ENCODE measurements at regions not wholly inside any gene's neighbourhood (a gene's known extent, or its start where the extent isn't known, plus 50 kb on each side); places are given as distances from the start of the nearest gene placed in this dataset.

DNA sequence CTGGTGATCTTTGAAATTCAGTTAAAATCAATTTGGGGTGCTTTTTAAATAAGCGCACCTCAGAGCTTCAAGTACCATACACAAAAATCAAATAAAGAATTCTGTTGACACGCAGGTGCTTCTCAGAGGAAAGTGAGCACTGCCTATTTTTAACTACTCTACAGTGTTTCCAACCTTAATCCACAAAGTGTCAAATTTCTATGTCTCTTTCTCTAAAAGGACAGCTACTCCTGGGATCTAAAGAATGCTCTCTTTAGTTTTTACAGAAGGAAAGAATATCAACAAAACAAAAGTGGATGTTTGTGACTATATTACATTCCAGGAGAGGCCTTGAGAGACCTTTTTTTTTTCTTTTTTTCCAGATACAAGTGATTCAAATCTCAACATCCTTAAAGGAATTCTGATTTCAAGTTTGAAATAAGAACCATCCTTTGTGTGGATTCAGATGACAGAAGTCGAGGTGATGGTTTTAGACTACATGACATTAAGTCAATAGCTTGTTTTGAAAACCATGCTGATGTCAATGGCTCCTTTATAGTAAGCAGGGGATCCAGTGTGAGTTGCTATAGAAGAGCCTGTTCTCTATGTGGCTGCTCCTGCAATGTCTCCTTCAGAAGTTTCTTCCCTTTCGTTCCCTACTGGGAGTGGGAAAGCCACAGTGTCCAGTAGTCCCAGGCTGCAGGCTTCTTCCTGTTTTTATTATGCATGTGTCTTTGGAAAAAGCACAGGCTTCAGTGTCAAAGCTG, 67.2 kb upstream of the DEFB112 start:
- Histone ChIP-seq H3K4me1 (ENCODE audit: insufficient read depth, low read length) (no peaks in the 10 kb centered on the region), H4K20me1 (ENCODE audit: insufficient read depth, low read length) (no peaks in the 10 kb centered on the region), H3K36me3 (ENCODE audit: insufficient read depth, low read length) (no peaks in the 10 kb centered on the region), H3K9me3 (ENCODE audit: low read depth, low read length) (no peaks in the 10 kb centered on the region), H3K79me2 (ENCODE audit: insufficient read depth, low read length) (no peaks in the 10 kb centered on the region), H3K4me3 (ENCODE audit: insufficient read depth, low read length) (no peak overlapping the region), H3K27ac (ENCODE audit: low read depth, low read length) (no peak overlapping the region), H3K4me2 (ENCODE audit: insufficient read depth, low read length) (no peak overlapping the region), H3K27me3 (ENCODE audit: insufficient read depth, low read length) (no peaks in the 10 kb centered on the region), H2AFZ (ENCODE audit: low read length) (no peak overlapping the region)
- TF ChIP-seq, protein P1, sequence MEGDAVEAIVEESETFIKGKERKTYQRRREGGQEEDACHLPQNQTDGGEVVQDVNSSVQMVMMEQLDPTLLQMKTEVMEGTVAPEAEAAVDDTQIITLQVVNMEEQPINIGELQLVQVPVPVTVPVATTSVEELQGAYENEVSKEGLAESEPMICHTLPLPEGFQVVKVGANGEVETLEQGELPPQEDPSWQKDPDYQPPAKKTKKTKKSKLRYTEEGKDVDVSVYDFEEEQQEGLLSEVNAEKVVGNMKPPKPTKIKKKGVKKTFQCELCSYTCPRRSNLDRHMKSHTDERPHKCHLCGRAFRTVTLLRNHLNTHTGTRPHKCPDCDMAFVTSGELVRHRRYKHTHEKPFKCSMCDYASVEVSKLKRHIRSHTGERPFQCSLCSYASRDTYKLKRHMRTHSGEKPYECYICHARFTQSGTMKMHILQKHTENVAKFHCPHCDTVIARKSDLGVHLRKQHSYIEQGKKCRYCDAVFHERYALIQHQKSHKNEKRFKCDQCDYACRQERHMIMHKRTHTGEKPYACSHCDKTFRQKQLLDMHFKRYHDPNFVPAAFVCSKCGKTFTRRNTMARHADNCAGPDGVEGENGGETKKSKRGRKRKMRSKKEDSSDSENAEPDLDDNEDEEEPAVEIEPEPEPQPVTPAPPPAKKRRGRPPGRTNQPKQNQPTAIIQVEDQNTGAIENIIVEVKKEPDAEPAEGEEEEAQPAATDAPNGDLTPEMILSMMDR (IDR thresholded peaks at IDR 0.05; ENCODE audit: extremely low read depth, low read depth, low read length), result no peak
- DNase-seq (ENCODE audit: insufficient read length, low spot score, missing footprints), result no peak

- H3K4me2 ChIP-seq (ENCODE audit: insufficient read depth, low read length), result no peak overlapping the region
- TF ChIP-seq, protein P1 (IDR thresholded peaks at IDR 0.05; ENCODE audit: extremely low read depth, low read depth, low read length), result no peak
- no peak for DNase-seq (ENCODE audit: insufficient read length, low spot score, missing footprints)
Measured at GRCh38 chr6:50120300-50120699, 70.6 kb upstream of the DEFB112 start.

GRCh38 chr6:50123688-50124087, 74.0 kb upstream of the DEFB112 start:
- Histone ChIP-seq H3K9me3 (ENCODE audit: low read depth, low read length) (no peaks in the 10 kb centered on the region), H3K4me2 (ENCODE audit: insufficient read depth, low read length) (no peak overlapping the region), H3K36me3 (ENCODE audit: insufficient read depth, low read length) (no peaks in the 10 kb centered on the region), H2AFZ (ENCODE audit: low read length) (no peak overlapping the region), H3K27ac (ENCODE audit: low read depth, low read length) (no peak overlapping the region), H4K20me1 (ENCODE audit: insufficient read depth, low read length) (no peaks in the 10 kb centered on the region), H3K4me1 (ENCODE audit: insufficient read depth, low read length) (no peaks in the 10 kb centered on the region), H3K79me2 (ENCODE audit: insufficient read depth, low read length) (no peaks in the 10 kb centered on the region), H3K27me3 (ENCODE audit: insufficient read depth, low read length) (no peaks in the 10 kb centered on the region), H3K4me3 (ENCODE audit: insufficient read depth, low read length) (no peak overlapping the region)
- TF ChIP-seq, protein P1 (IDR thresholded peaks at IDR 0.05; ENCODE audit: extremely low read depth, low read depth, low read length), result no peak
- DNase-seq (ENCODE audit: insufficient read length, low spot score, missing footprints), result no peak

More at GRCh38 chr6:50120300-50120699, 70.6 kb upstream of the DEFB112 start:
- H3K9me3 ChIP-seq (ENCODE audit: low read depth, low read length), result no peaks in the 10 kb centered on the region
- no peak overlapping the region for H3K27ac ChIP-seq (ENCODE audit: low read depth, low read length)
- no peaks in the 10 kb centered on the region for H3K36me3 ChIP-seq (ENCODE audit: insufficient read depth, low read length)
- H3K4me3 ChIP-seq (ENCODE audit: insufficient read depth, low read length), result no peak overlapping the region
- H3K27me3 ChIP-seq (ENCODE audit: insufficient read depth, low read length), result no peaks in the 10 kb centered on the region
- H3K79me2 ChIP-seq (ENCODE audit: insufficient read depth, low read length), result no peaks in the 10 kb centered on the region
- no peaks in the 10 kb centered on the region for H4K20me1 ChIP-seq (ENCODE audit: insufficient read depth, low read length)
- no peak overlapping the region for H2AFZ ChIP-seq (ENCODE audit: low read length)
- no peaks in the 10 kb centered on the region for H3K4me1 ChIP-seq (ENCODE audit: insufficient read depth, low read length)

GRCh38 chr6:50124572-50124971, 74.8 kb upstream of the DEFB112 start:
- H3K4me1 ChIP-seq (ENCODE audit: insufficient read depth, low read length), result no peaks in the 10 kb centered on the region
- H3K9me3 ChIP-seq (ENCODE audit: low read depth, low read length), result no peaks in the 10 kb centered on the region
- no peak for DNase-seq (ENCODE audit: insufficient read length, low spot score, missing footprints)
- TF ChIP-seq, protein P1 (IDR thresholded peaks at IDR 0.05; ENCODE audit: extremely low read depth, low read depth, low read length), result no peak
- no peaks in the 10 kb centered on the region for H3K36me3 ChIP-seq (ENCODE audit: insufficient read depth, low read length)
- H3K27ac ChIP-seq (ENCODE audit: low read depth, low read length), result no peak overlapping the region
- no peaks in the 10 kb centered on the region for H3K79me2 ChIP-seq (ENCODE audit: insufficient read depth, low read length)
- H4K20me1 ChIP-seq (ENCODE audit: insufficient read depth, low read length), result no peaks in the 10 kb centered on the region
- no peaks in the 10 kb centered on the region for H3K27me3 ChIP-seq (ENCODE audit: insufficient read depth, low read length)
- H2AFZ ChIP-seq (ENCODE audit: low read length), result no peak overlapping the region
- no peak overlapping the region for H3K4me2 ChIP-seq (ENCODE audit: insufficient read depth, low read length)
- H3K4me3 ChIP-seq (ENCODE audit: insufficient read depth, low read length), result no peak overlapping the region

Data from osteoblast (primary cell).